K562 (cell line): ENCODE measurements at regions not wholly inside any gene's neighbourhood (a gene's known extent, or its start where the extent isn't known, plus 50 kb on each side); places are given as distances from the start of the nearest gene placed in this dataset.

Experiments
- CTCF ChIP-seq, 3 experiments: IDR thresholded peaks in 2 of 3; conservative IDR thresholded peaks in 1 of 3; 2 replicates each; pipeline ENCODE4 v1.5.1; 2011 to 2012; ENCODE audit warnings: low read length in 3 of 3, mild to moderate bottlenecking in 3 of 3, control low read depth in 2 of 3, improper control_type of control experiment in 1 of 3, inconsistent platforms in 1 of 3, low read depth in 1 of 3, mixed read lengths in 1 of 3, moderate library complexity in 1 of 3; ENCODE audit not compliant: insufficient read depth in 2 of 3
- EP300 ChIP-seq: IDR thresholded peaks from 2 replicates; pipeline ENCODE4 v1.6.1; 2012; ENCODE audit warnings: low read length, improper control_type of control experiment
- HINFP ChIP-seq: fragments of 450-650 bp; conservative IDR thresholded peaks from 2 replicates; pipeline ENCODE4 v1.6.1; 2016; ENCODE audit warnings: missing genetic modification characterization, low read depth, mild to moderate bottlenecking, control low read depth, missing compliant biosample characterization
- POLR2AphosphoS5 ChIP-seq: IDR thresholded peaks from 2 replicates; pipeline ENCODE4 v1.6.1; 2011; ENCODE audit warnings: mild to moderate bottlenecking, low read depth, low read length, moderate library complexity; ENCODE audit not compliant: control insufficient read depth, insufficient read depth
- SIN3A ChIP-seq, 2 experiments: fragments of 150-350 bp in 1 of 2; IDR thresholded peaks; 2 replicates each; pipeline ENCODE4 v1.6.1; 2011 to 2016; ENCODE audit warnings: borderline replicate concordance in 2 of 2, low read depth in 2 of 2, low read length in 2 of 2, mild to moderate bottlenecking in 2 of 2, moderate library complexity in 2 of 2; ENCODE audit not compliant: control insufficient read depth in 1 of 2
- SMARCB1 ChIP-seq: IDR thresholded peaks from 2 replicates; pipeline ENCODE4 v1.6.1; 2011; ENCODE audit warnings: improper control_type of control experiment, low read depth; ENCODE audit not compliant: insufficient read length

- TF ChIP-seq CTCF (IDR thresholded peaks at IDR 0.05 in 2 of 3, conservative IDR thresholded peaks at IDR 0.05 in 1 of 3; ENCODE audit: insufficient read depth in 2 of 3, low read depth in 1 of 3, low read length in 3 of 3) (no peak), SMARCB1 (no peak), SIN3A (IDR thresholded peaks at IDR 0.05; ENCODE audit: borderline replicate concordance in 2 of 2, control insufficient read depth in 1 of 2, low read depth in 2 of 2, low read length in 2 of 2) (no peak), POLR2AphosphoS5 (no peak), EP300 (no peak), HINFP (no peak)
Observed at GRCh38 chr22:47398491-47398890, 636.0 kb downstream of the TBC1D22A start.
